HG03159 (cell line): ENCODE measurements at regions not wholly inside any gene's neighbourhood (a gene's known extent, or its start where the extent isn't known, plus 50 kb on each side); places are given as distances from the start of the nearest gene placed in this dataset.
A peak's percentile ranks its signal among the peaks of the same experiment; 100 is the strongest.

Experiments used
- ATAC-seq: cut with Tn5 transposase; IDR thresholded peaks from one replicate; pipeline ENCODE4 v1.9.1; 2021; ENCODE audit warnings: mild to moderate bottlenecking, moderate library complexity; ENCODE audit not compliant: unreplicated experiment

GRCh38 chr1:163406772-163407171 is 85.0 kb downstream of the NUF2 start:
- no peak for ATAC-seq

GRCh38 chr1:163408262-163408661 is 86.5 kb downstream of the NUF2 start:
- no peak for ATAC-seq

GRCh38 chr1:163410073-163410999 is 88.6 kb downstream of the NUF2 start:
- no peak for ATAC-seq

- ATAC-seq = no peak
These were observed 90.5 kb downstream of the NUF2 start for GRCh38 chr1:163412221-163412620.

GRCh38 chr1:163414778-163415177 is 93.0 kb downstream of the NUF2 start:
- peak; percentile 90 for ATAC-seq

GRCh38 chr1:163421701-163422100 is 99.9 kb downstream of the NUF2 start:
- no peak for ATAC-seq

GRCh38 chr1:163422738-163423404 is 101.1 kb downstream of the NUF2 start:
- ATAC-seq = no peak

- no peak for ATAC-seq
These were observed 104.9 kb downstream of the NUF2 start for GRCh38 chr1:163426505-163427251.

- no peak for ATAC-seq
These were observed 105.5 kb downstream of the NUF2 start for GRCh38 chr1:163427279-163427678.

- ATAC-seq = no peak
These were observed 114.5 kb downstream of the NUF2 start for GRCh38 chr1:163436140-163436812.

- no peak for ATAC-seq
These were observed 117.7 kb downstream of the NUF2 start for GRCh38 chr1:163439471-163439870.

GRCh38 chr1:163440090-163440489 is 118.3 kb downstream of the NUF2 start:
- ATAC-seq = no peak

GRCh38 chr1:163442231-163442879 is 120.6 kb downstream of the NUF2 start:
- no peak for ATAC-seq

GRCh38 chr1:163442895-163443294 is 121.1 kb downstream of the NUF2 start:
- ATAC-seq = no peak

GRCh38 chr1:163443863-163444262 is 122.1 kb downstream of the NUF2 start:
- no peak for ATAC-seq

- no peak for ATAC-seq
These were observed 122.9 kb downstream of the NUF2 start for GRCh38 chr1:163444665-163445064.

GRCh38 chr1:163450986-163451385 is 129.2 kb downstream of the NUF2 start:
- no peak for ATAC-seq

GRCh38 chr1:163459539-163459938 is 137.8 kb downstream of the NUF2 start:
- ATAC-seq = no peak

GRCh38 chr1:163467289-163467688 is 145.5 kb downstream of the NUF2 start:
- no peak for ATAC-seq
